ENCODE measurements at regions not wholly inside any gene's neighbourhood (a gene's known extent, or its start where the extent isn't known, plus 50 kb on each side); places are given as distances from the start of the nearest gene placed in this dataset.

DNA sequence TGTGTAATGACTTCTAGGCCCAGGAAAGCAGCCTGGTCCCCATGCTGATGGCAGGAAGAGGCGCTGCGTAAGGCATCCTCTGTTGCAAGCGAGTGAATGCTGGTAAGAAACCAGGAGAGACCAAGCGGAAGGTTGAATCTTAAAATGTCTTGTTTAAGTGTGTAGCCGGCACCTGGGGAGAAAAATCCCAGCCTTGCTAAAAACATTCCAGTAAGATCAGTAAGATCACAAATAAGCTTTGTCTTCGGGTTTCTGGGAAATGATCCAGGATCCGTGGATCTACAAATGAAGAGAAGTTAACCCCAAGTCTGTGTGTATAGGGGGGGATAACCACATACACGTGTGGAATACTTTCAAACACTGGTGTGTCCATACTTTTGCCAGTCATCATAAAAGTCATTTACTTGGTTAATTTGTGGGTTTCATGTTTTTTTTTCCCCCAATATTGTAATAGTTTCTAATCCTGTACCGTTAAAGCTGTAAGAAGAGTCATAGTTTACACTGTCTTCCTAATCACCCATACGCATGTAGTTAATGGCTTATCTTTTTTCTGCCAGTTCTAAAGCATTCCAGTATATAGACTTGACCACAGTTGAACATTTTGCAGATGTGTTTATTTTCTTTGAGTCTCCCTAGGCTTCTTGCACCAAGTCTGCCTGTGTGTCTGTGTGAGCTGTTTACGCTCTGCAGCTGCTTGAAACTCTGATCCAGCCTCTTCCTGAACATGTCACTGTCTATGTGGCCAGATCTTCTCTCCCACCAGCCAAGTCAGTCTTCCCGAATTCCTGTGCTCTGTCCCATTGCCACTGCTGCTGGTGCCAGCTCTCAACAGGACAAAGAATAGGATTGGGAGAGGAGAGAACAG, 135.9 kb upstream of the ARL4C start:
- no peak for DNase-seq (ENCODE audit: low spot score)

DNA sequence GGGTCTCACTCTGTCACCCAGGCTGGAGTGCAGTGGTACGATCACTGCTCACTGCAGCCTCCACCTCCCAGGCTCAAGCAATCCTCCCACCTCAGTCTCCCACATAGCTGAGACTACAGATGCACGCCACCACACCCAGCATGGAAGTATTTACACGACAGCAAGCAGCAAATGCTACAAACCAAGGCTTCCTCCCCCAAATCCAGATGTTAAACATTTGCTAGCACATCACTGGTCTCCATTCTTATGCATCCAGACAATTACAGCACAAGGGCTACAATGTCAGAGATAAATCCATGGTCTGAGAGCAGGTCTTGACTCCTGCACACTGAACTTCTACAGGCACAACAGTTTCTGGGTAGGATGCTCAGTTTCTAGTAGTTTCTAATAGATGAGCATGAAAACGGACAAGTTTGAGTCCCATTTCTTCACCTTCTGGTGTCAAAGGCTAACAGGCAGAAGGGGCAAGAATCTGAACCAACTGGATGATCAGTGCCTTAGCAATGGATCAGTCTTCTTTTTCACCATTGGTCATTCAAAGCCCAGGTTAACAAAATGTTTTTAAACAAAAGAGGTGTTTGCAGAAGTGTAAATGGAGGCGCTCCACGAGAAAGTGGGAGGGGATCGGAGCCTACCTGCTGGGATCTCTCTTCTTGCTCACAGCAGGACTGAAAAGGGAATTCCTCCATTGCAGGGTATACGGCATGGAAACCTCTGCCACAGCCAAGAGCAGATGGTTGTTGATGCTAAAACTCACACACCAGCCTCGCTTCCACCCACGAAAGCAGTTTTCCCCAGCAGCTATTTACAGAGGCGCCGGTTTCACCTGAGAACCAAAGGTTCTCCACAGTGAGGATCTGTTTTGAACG, 135.0 kb upstream of the ARL4C start:
- DNase-seq (ENCODE audit: low spot score) = no peak

DNA sequence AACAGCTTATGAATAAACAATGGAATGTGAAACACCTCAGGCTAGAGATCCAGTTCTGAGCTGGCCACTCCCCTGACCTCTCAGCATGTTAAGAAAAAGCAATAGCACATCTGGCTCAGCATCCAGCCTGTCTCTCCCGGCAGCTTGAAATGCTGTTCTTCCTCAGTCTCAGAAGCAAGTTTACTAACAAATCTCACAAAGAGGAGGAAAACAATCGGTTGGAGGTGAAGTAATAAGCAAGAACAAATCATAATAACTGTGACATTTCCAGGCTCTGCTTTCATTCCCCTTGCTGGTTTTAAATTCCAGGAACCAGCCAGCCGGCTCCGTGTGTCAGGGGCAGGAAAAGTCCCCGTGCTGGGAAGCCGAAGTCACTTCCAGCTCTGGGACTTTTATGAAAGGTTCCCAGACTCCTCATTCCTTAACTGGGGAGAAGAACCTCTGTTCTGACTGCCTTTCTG, 133.9 kb upstream of the ARL4C start:
- DNase-seq (ENCODE audit: low spot score) = no peak

GRCh38 chr2:234629596-234629995, 132.7 kb upstream of the ARL4C start:
- DNase-seq (ENCODE audit: low spot score) = no peak

GRCh38 chr2:234628953-234629352, 132.1 kb upstream of the ARL4C start:
- no peak for DNase-seq (ENCODE audit: low spot score)

DNA sequence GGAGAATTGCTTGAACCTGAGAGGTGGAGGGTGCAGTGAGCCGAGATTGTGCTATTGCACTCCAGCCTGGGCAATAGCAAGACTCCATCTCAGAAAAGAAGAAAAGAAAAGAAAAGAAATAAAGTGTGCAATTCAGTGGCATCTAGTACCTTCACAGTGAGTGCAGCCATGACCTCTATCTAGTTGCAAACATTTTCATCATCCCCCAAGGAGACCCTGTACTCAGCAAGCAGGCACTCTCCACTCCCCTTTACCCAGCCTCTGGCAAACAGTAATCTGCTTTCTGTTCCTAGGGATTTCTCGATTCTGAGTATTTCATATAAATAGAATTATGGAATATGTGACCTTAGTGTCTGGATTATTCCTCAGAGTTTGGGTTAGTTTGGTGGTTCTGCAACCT, 130.4 kb upstream of the ARL4C start:
- DNase-seq (ENCODE audit: low spot score) = no peak

DNA sequence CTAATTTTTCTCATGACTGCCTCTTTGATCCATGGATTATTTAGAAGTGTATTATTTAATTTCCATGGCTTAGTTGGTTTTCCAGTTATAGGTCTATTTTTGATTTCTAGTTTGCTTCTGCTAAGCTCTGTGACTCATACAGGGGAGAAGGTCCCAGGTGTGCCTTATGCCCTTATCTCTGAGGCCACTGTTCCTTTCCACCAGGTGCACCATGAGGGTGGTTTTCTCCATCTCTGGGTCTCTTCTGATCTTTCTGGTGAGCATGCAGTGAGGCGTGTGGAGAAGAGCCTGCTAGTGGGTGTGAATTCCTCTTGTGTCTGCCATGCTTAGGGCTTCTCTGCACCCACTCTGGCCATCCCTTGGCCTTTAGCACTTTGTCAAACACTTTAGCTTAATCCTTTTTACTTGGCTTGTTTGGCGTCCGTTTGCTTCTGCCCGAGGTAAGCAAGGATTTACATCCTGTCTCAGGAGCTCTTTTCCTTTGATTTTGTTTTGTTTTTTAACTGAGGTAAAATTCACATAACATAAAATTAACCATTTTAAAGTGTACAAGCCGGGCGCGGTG, 129.8 kb upstream of the ARL4C start:
- DNase-seq (ENCODE audit: low spot score) = no peak

DNA sequence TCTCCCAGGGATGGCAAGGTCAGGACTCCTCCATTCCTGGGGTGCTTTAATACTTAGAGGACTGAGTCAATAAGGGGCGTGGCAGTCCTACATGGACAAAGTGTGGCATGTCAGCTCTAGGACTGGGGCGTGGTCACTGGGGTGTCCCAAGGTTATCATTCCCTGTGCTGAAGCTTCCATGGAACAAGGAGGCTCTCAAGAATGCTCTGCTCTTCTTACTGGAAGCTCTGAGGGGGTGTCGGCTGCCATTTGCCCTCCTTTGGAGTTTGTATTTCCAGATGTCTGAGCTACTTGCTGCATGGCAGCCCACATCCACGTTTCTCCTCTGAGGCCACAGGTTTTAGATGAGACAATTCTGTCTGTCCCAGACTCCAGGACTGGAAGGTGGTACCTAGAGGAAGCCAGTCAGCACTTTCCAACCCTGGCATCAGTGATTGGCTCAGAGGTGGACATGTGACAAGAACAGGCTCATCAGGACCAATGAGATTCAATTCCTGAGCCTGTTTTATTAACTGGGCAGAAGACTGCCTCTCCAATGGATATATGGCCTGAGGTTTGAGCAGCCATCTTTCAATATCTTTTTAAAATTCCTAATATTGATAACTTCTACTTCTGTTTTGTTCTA, 128.9 kb upstream of the ARL4C start:
- DNase-seq (ENCODE audit: low spot score) = no peak

DNA sequence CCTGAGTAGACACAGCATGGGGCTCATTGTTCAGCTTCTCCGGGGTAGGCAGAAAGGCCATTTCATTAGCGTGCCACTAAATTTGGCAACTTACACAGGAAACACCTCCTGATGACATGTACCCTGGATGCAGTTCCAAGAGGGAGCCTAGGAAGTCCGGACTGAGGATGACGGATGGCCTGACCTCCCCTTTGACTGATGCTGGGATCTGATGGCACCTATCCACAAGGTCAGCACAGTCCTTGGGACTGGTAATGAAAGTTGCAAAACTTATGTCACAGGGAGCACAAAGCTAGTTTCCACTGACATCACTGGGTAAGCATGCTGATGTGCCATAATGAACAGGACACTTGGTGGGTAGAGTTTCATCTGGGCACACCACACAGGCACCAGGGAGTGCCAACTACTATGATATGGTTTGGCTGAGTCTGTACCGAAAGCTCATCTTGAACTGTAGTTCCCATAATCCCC, 126.7 kb upstream of the ARL4C start:
- DNase-seq (ENCODE audit: low spot score) = no peak

GRCh38 chr2:234621120-234621519, 124.2 kb upstream of the ARL4C start:
- DNase-seq (ENCODE audit: low spot score) = no peak

DNA sequence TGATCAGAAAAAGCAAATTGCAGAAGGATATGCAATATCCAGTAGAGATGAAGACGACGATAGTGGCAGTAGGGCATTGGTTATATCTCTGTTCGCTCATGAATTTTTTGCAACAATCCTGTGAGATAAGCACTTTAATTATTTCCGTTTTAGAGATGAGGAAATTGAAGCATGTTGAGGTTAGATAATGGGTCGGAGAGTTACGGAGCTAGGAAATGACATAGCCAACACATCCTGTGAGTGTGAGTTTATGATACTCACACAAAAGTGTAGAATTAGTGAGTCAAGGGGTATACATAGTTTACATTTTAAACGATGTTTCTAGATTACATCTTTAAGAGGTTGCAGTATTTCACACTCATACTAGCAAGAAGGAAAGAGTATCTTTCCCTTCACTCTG, 123.1 kb upstream of the ARL4C start:
- no peak for DNase-seq (ENCODE audit: low spot score)

- no peak for DNase-seq (ENCODE audit: low spot score)
Observed at GRCh38 chr2:234615643-234616356, 118.9 kb upstream of the ARL4C start.

DNA sequence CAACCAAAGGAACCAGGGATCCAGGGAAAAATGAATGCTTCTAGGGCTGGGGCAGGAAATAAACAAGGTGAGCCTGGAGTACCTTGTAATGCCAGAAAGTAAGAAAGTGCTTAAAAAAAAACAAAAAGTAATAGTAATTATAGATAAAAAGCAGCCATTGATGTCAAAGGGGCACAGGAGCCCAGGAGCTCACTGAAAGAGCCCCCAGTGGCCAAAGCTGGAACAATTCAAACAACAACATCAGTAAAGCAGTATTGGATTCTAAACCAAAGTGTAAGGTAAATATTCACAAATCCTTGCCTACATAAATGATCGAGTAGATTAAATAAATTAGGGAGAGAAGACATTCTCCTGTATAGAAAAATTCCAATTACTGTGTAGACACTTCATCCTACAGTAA, 114.3 kb upstream of the ARL4C start:
- no peak for DNase-seq (ENCODE audit: low spot score)

DNA sequence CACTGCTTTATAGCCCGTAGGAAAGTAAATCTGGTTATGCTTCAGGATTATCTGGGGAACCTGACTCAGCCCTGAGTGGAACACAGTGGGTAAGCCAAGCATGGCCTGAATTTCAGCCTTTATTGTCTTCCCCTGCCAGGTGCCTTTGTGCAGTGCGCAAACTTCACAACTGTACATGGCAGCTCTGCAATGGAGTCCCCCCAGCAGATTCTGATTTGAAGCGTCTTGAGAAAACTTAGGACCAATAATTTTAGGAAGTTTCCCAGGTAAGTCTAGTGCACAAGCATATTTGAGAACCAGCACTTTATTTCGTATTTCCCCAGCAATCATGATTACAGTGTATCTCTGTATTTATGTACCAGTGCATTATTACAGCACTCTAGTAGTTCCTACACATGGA, 112.1 kb upstream of the ARL4C start:
- no peak for DNase-seq (ENCODE audit: low spot score)

- DNase-seq (ENCODE audit: low spot score) = no peak
Observed at GRCh38 chr2:234607691-234608090, 110.8 kb upstream of the ARL4C start.

DNA sequence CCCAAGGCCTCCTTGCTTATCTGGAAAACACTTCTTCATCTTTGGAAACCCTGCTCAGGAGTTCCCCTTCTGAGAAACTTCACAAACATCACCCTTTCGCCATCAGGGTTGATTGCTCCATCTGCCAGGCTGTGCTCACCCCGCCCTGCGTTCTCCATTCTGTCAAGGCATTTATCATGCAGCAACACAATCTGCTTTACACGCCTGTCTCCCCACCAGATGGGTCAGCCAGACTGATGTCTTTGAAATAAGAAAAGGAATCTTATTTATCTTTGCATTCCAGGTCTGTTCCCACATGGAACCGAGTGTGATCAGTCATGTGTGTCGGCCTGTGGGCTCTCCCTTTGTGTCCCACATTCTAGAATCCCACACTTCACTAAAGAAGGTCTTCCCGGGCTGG, 110.0 kb upstream of the ARL4C start:
- DNase-seq (ENCODE audit: low spot score) = no peak

DNA sequence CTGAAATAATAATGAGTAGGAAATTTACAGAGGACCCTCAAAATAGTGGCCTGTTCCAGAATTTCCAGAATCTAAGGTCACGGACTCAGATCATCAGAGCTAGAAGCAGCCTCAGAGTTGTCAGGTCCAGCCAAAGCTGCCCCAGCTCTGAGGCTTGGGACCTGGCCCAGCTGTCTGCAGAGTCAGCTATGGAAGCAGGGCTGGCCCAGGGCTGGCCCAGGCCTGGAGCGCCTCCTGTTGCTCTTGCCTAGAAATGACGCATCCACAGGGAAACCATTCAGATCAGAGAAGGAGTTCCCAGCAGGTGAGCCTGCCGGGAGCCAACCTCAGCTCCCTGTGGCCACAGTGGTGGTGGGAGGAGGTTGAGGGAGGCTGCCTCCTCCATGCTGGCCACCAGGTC, 106.7 kb upstream of the ARL4C start:
- DNase-seq (ENCODE audit: low spot score) = no peak

DNA sequence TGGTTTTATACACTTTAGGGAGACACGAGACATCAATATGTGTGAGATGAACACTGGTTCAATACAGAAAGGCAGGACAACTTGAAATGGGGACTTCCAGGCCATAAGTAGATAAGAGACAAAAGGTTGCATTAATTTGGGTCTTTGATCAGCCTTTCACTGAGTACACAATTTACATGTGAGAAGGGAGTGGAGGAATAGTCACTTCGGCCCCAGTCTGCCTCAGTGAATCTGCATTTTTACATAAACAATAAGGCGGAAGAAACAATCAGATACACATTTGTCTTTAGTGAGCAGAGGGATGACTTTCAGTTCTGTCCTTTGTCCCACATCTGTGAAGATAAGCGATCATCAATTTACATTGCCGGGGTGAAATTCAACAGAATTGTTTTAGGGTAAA, 104.3 kb upstream of the ARL4C start:
- no peak for DNase-seq (ENCODE audit: low spot score)

DNA sequence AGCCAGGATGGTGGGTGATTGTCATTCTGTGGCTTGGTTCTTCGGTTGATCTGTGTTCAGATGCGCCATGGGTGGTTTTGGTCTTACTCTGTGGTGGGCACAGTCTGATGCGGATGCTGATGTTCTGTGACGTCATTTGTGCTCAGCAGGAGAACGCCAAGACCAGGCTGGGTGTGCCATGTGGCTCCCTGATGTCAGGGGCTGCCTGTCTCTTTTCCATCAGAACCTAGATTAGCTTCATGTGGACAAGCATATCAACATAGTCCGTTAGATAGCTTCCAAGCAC, 100.6 kb upstream of the ARL4C start:
- no peak for DNase-seq (ENCODE audit: low spot score)

DNA sequence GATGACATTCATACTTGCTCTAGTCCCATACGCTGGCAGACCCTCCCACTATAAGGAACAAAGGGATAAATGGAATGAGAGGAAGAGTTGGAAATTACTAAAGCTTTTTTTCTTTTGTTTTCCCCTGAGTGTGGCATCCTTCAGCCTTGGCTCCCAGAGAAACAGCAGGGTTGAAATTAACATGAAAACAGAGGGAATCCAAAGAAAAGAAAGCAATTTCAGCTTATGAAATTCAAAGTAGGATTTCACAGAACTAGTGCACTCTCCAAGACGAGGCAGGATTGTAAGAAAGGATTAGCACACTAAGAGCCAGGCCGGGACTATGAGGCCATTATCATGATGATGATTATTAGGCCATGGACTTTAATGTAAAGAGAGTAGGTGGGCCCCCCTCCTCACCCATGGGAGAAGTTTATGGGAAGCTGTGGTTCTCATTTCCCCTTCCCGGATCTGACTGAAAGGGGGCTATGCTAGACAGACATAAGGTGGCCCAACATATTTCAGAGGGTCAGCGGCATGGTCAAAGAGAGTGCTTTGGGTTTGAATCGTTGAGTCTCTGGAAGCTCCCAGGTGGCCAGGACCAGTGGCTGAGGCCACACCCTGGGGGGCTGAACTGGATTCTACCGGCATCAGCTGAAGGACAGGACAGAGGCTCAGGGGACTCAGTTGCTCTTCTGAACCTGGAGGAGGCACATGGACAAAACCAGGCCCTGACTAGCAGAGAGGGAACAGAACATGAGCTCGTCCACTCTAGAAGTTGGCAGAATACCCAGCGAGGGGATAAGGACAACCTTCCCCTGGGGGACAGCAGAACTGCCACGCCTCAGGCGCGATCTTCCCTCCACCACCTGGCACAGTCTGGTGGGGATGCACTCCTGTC, 100.1 kb upstream of the ARL4C start:
- DNase-seq (ENCODE audit: low spot score) = no peak

DNA sequence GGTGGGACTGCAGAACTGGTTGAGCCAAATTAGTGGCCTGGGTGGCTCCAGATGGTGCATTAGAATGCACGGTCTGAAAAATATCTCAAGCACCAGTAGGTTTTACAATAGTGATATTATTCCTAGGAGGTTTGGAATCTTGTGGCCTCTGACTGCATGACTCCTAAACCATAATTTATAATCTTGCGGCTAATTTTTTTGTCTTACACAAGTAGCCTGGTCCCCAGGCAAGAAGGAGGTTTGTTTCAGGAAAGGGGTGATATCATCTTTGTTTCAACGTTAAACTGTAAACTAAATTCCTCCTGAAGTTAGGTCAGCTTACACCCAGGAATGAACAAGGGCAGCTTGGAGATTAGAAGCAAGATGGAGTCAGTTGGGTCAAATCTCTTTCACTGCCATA, 98.9 kb upstream of the ARL4C start:
- DNase-seq (ENCODE audit: low spot score) = no peak

Data from D341Med (cell line).